ENCODE measurements at regions not wholly inside any gene's neighbourhood (a gene's known extent, or its start where the extent isn't known, plus 50 kb on each side); places are given as distances from the start of the nearest gene placed in this dataset.
"Not testable (repeated sequence)": the region's sequence is repeated elsewhere in the genome, so short reads cannot be mapped to it uniquely, and the experiment has no call there.

- no peak for DNase-seq (ENCODE audit: low read depth)
- no peak overlapping the region for H3K4me3 ChIP-seq (ENCODE audit: low read depth, low read length)
- no peak for TF ChIP-seq CTCF (conservative IDR thresholded peaks at IDR 0.05; ENCODE audit: low read depth, low read length)
Observed at GRCh38 chr21:20045197-20045596, 953.0 kb upstream of the NCAM2 start.

- DNase-seq (ENCODE audit: low read depth); H3K4me3 ChIP-seq (ENCODE audit: low read depth, low read length): not testable (repeated sequence)
Observed at GRCh38 chr21:20048130-20048837, 949.9 kb upstream of the NCAM2 start.

DNA sequence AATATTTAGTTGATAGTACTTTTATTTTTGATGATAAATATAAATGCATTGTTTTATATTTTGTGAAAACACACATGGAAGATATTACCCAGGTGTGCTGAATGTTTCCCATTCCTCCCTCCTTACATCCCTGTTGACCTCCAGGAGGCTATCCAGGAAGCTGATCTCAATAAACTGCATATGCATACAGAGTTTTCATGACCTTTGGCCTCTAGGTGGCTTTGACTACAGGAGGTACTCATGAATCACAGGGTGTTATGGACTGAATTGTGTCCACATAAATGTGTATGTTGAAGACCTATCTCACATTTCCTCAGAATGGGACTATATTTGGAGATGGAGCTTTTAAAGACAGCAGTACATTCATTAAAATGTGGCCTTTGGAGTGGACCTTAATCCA is 914.9 kb upstream of the NCAM2 start:
- no peak overlapping the region for H3K4me3 ChIP-seq (ENCODE audit: low read depth, low read length)
- no peak for TF ChIP-seq CTCF (conservative IDR thresholded peaks at IDR 0.05; ENCODE audit: low read depth, low read length)
- DNase-seq (ENCODE audit: low read depth) = no peak

- H3K4me3 ChIP-seq (ENCODE audit: low read depth, low read length) = no peak overlapping the region
- DNase-seq (ENCODE audit: low read depth) = no peak
- TF ChIP-seq CTCF (conservative IDR thresholded peaks at IDR 0.05; ENCODE audit: low read depth, low read length) = no peak
Observed at GRCh38 chr21:20083925-20084324, 914.3 kb upstream of the NCAM2 start.

DNA sequence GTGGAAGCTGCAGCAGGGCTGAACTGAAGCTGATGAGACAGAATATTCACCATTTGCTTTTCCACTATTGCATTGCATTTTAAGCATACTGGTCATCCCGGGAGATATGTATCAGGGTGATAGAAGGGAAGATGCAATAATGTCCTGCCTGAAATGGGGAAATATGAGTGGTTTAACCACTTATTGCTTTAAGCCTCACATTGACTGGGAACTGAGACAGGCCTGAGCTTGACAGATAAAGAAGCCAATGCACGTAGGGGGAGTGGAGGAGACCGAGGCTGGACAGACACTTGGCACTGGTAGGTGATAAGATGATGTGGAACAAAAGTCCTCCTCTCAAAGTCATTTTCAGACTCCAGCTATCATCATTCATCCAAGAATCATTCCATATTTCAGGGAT is 911.7 kb upstream of the NCAM2 start:
- DNase-seq (ENCODE audit: low read depth) = no peak
- TF ChIP-seq CTCF (conservative IDR thresholded peaks at IDR 0.05; ENCODE audit: low read depth, low read length) = no peak
- H3K4me3 ChIP-seq (ENCODE audit: low read depth, low read length) = no peak overlapping the region

DNA sequence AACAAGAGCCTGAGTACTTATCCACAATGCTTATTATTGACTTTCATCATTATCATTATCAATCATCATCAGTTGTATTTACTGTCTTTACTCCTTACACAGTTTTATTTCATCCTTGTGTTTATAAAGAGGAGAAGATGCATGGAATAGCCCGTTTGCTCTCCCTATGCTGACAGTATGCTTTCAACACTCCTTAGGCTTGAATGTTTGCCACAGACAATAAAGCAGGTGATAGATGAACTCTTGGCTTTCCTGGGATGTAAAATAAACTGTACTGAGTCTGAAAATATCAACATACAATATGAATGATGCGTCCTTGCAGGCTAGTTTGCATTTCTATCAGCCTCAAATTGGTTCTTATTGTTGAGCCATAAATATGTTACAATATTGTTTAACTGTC is 891.8 kb upstream of the NCAM2 start:
- no peak for DNase-seq (ENCODE audit: low read depth)
- TF ChIP-seq CTCF (conservative IDR thresholded peaks at IDR 0.05; ENCODE audit: low read depth, low read length) = no peak
- H3K4me3 ChIP-seq (ENCODE audit: low read depth, low read length) = no peak overlapping the region

DNA sequence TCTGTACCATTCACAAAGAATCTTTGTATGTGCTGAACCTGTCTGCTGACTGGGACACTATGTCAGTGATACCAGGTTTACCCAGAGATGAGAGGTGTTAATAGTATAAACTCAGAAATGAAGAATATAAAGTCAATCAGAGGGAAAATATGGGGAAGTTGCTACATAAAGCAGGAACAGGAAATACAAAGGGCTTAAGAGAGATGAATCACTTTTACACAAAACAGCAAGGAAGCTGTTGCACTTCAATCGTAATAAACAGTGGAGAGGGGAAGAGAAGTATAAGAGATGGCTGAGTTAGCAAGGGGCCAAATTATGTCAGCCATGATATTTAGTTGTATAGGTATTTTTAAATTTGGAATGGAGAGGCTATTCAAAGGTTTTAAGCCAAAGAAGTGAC is 890.2 kb upstream of the NCAM2 start:
- TF ChIP-seq CTCF (conservative IDR thresholded peaks at IDR 0.05; ENCODE audit: low read depth, low read length) = no peak
- no peak overlapping the region for H3K4me3 ChIP-seq (ENCODE audit: low read depth, low read length)
- DNase-seq (ENCODE audit: low read depth) = no peak
